HepG2 (cell line): ENCODE measurements at regions not wholly inside any gene's neighbourhood (a gene's known extent, or its start where the extent isn't known, plus 50 kb on each side); places are given as distances from the start of the nearest gene placed in this dataset.

ENCODE experiments used
- ATAC-seq: fragments of 200-7000 bp; cut with Tn5 transposase; 3 replicates; pipeline ENCODE4 v1.9.1; 2020; ENCODE audit warnings: mild to moderate bottlenecking, moderate library complexity
- BruUV-seq: library from RNA; stranded (reverse); fragments of 400-500 nt; replicated peaks from 2 replicates; lab custom pipeline; 2021; lab: Mats Ljungman, UMichigan
- CTCF ChIA-PET: fragments of 300-600 bp; formaldehyde crosslinking; extraction: SDS; loops from one replicate; lab custom pipeline; 2021; ENCODE audit warnings: low total read pairs, inconsistent platforms, low intra/inter-chr PET ratio; lab: Yijun Ruan, JAX
- POLR2A ChIA-PET: fragments of 350-600 bp; sonication (Branson Sonifier 250); formaldehyde crosslinking; loops from one replicate; lab custom pipeline; 2020; ENCODE audit warnings: antibody characterized with exemption, inconsistent platforms; lab: Yijun Ruan, JAX
- DNase-seq: peaks from one replicate; pipeline ENCODE4 v3.0.0-alpha.2; 2015; ENCODE audit warnings: low spot score
- FAIRE-seq: peaks from 3 replicates; lab custom pipeline; 2011; peaks lifted over from hg19 to GRCh38; lab: Jason Lieb, UNC
- H2AFZ ChIP-seq: one replicate; pipeline ENCODE4 v1.6.1; 2011; ENCODE audit warnings: low read length, inconsistent platforms
- H3K27ac ChIP-seq: fragments of 300-600 bp; 3 replicates; pipeline ENCODE4 v1.8.0; 2011; ENCODE audit warnings: mixed run types, mild to moderate bottlenecking, mixed read lengths, low read length, inconsistent platforms; ENCODE audit not compliant: insufficient read depth; ENCODE audit errors: extremely low read length
- H3K27me3 ChIP-seq, 2 experiments: fragments of 200-600 bp in 1 of 2; 2 replicates in 1 of 2; 3 replicates in 1 of 2; pipeline versions ENCODE4 v1.6.0 to v1.8.0; 2011; ENCODE audit warnings: low read length in 2 of 2, mild to moderate bottlenecking in 2 of 2, moderate library complexity in 2 of 2, inconsistent platforms in 1 of 2; ENCODE audit not compliant: insufficient read depth in 2 of 2, control insufficient read depth in 1 of 2
- H3K36me3 ChIP-seq, 2 experiments: fragments of 200-600 bp in 1 of 2; replicated peaks in 1 of 2; 2 replicates in 1 of 2; 3 replicates in 1 of 2; pipeline versions ENCODE4 v1.5.1 to v1.8.0; 2011; ENCODE audit warnings: low read length in 2 of 2, inconsistent platforms in 1 of 2; ENCODE audit not compliant: insufficient read depth in 2 of 2, control insufficient read depth in 1 of 2
- H3K4me1 ChIP-seq: 2 replicates; pipeline ENCODE4 v1.5.1; 2012; ENCODE audit warnings: low read length, inconsistent platforms; ENCODE audit not compliant: insufficient read depth
- H3K4me2 ChIP-seq: 2 replicates; pipeline ENCODE4 v1.6.0; 2011; ENCODE audit warnings: low read depth, low read length, inconsistent platforms
- H3K4me3 ChIP-seq, 3 experiments: fragments of 200-600 bp in 1 of 3; sonication (generic), shearing (Covaris generic) in 1 of 3; replicated peaks in 1 of 3; 2 replicates each; pipeline ENCODE4 v1.5.1; 2011 to 2016; ENCODE audit warnings: low read length in 3 of 3, inconsistent platforms in 2 of 3, low read depth in 2 of 3, mild to moderate bottlenecking in 2 of 3, control low read depth in 1 of 3, mixed read lengths in 1 of 3; ENCODE audit not compliant: insufficient read depth in 1 of 3
- H3K79me2 ChIP-seq: one replicate; pipeline ENCODE4 v1.6.1; 2011; ENCODE audit warnings: low read length, inconsistent platforms; ENCODE audit not compliant: insufficient read depth
- H3K9ac ChIP-seq: 2 replicates; pipeline ENCODE4 v1.6.0; 2011; ENCODE audit warnings: mild to moderate bottlenecking, low read depth, low read length, inconsistent platforms; ENCODE audit not compliant: insufficient read depth
- H3K9me3 ChIP-seq: 2 replicates; pipeline ENCODE4 v1.5.1; 2012; ENCODE audit warnings: mild to moderate bottlenecking, low read length
- H4K20me1 ChIP-seq: 2 replicates; pipeline ENCODE4 v1.6.0; 2011; ENCODE audit warnings: inconsistent platforms, mild to moderate bottlenecking, low read length, moderate library complexity; ENCODE audit not compliant: insufficient read depth
- MTA3 ChIP-seq: sonication (generic); formaldehyde crosslinking; IDR thresholded peaks from 2 replicates; pipeline ENCODE4 v1.4.0; 2020; ENCODE audit warnings: missing genetic modification reagents
- RFX3 ChIP-seq: IDR thresholded peaks from 2 replicates; pipeline ENCODE4 v1.6.1; 2016; ENCODE audit warnings: missing biosample characterization, missing genetic modification reagents
- RORA ChIP-seq: sonication (generic); formaldehyde crosslinking; IDR thresholded peaks from 2 replicates; pipeline ENCODE4 v1.5.0; 2020; ENCODE audit warnings: mild to moderate bottlenecking, missing genetic modification reagents, moderate library complexity
- ZC3H4 ChIP-seq: sonication (generic); formaldehyde crosslinking; IDR thresholded peaks from 2 replicates; pipeline ENCODE4 v1.4.0; 2020; ENCODE audit warnings: missing genetic modification reagents, borderline replicate concordance
- ZMAT3 ChIP-seq: sonication (generic); formaldehyde crosslinking; conservative IDR thresholded peaks from 2 replicates; pipeline ENCODE4 v1.7.0; 2021; ENCODE audit warnings: missing genetic modification reagents
- ZNF160 ChIP-seq: sonication (generic); formaldehyde crosslinking; IDR thresholded peaks from 2 replicates; pipeline ENCODE4 v1.8.0; 2022; ENCODE audit warnings: mild to moderate bottlenecking, inconsistent platforms, missing genetic modification reagents
- ZNF879 ChIP-seq: sonication (generic); formaldehyde crosslinking; IDR thresholded peaks from 2 replicates; pipeline ENCODE4 v1.8.1; 2023; ENCODE audit warnings: missing genetic modification reagents
- WGBS: methylation state at CpG from one replicate; pipeline ENCODE4 v1.1.6; 2017; ENCODE audit warnings: low lambda C conversion rate; 5-methylcytosine and 5-hydroxymethylcytosine counted together
- in situ Hi-C: cut with HindIII; loops from 2 replicates; pipeline ENCODE4 v1.10.0; 2017; ENCODE audit warnings: low pct_unique_long_range_greater_than_20kb; ENCODE audit not compliant: extremely low pct_ligation_motif_present
- intact Hi-C: fragments of 100-400 bp; cut with micrococcal nuclease; formaldehyde crosslinking; loops from one replicate; pipeline ENCODE4 v1.10.0; 2022; ENCODE audit not compliant: unreplicated experiment
- TF ChIP-seq, protein P1 (sequence below): sonication (generic); formaldehyde crosslinking; IDR thresholded peaks from 2 replicates; pipeline ENCODE4 v1.4.0; 2020; ENCODE audit warnings: mild to moderate bottlenecking, missing genetic modification reagents
- TF ChIP-seq, protein P2 (sequence below): sonication (generic); formaldehyde crosslinking; IDR thresholded peaks from 2 replicates; pipeline ENCODE4 v1.4.0; 2020; ENCODE audit warnings: missing genetic modification reagents, borderline replicate concordance
- TF ChIP-seq, protein P3 (sequence below): sonication (generic); formaldehyde crosslinking; IDR thresholded peaks from 2 replicates; pipeline ENCODE4 v1.4.0; 2020; ENCODE audit warnings: missing genetic modification reagents, borderline replicate concordance
- TF ChIP-seq, protein P4 (sequence below): sonication (generic); formaldehyde crosslinking; IDR thresholded peaks from 2 replicates; pipeline ENCODE4 v1.4.0; 2020; ENCODE audit warnings: mild to moderate bottlenecking, missing genetic modification reagents, borderline replicate concordance
- TF ChIP-seq, protein P5 (sequence below): sonication (generic); formaldehyde crosslinking; IDR thresholded peaks from 2 replicates; pipeline ENCODE4 v1.4.0; 2020; ENCODE audit warnings: mild to moderate bottlenecking, missing genetic modification reagents

DNA sequence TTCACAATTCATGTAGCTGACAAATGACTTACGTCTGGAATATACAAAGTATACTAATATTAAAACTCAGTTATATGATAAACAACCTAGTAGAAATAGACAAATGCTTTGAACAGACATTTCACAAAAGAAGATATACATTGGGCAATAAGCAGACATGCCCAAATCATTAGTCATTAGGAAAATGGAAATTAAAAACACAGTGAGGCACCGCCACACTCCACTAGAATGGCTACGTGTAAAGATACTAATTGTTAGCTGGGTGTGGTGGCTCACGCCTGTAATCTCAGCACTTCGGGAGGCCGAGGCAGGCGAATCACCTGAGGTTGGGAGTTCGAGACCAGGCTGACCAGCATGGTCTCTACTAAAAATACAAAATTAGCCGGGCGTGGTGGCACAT, 248.9 kb upstream of the TMEM132C start:
- POLR2A ChIA-PET, result no interaction called here
- Histone ChIP-seq H3K79me2 (no peaks in the 10 kb centered on the region), H2AFZ (no peak overlapping the region), H3K4me2 (no peak overlapping the region), H3K27me3 (no peaks in the 10 kb centered on the region; a peak in 1 of 5 replicates), H3K4me3 (no peak overlapping the region), H4K20me1 (no peaks in the 10 kb centered on the region), H3K4me1 (no peaks in the 10 kb centered on the region), H3K27ac (no peak overlapping the region), H3K36me3 (no peaks in the 10 kb centered on the region), H3K9me3 (no peaks in the 10 kb centered on the region), H3K9ac (no peak overlapping the region)
- 16% methylated on average over 8 of the region's 10 CpGs for whole genome bisulfite sequencing
- TF ChIP-seq ZNF879 (CRISPR knock-in tag), result no peak
- TF ChIP-seq, protein P1, sequence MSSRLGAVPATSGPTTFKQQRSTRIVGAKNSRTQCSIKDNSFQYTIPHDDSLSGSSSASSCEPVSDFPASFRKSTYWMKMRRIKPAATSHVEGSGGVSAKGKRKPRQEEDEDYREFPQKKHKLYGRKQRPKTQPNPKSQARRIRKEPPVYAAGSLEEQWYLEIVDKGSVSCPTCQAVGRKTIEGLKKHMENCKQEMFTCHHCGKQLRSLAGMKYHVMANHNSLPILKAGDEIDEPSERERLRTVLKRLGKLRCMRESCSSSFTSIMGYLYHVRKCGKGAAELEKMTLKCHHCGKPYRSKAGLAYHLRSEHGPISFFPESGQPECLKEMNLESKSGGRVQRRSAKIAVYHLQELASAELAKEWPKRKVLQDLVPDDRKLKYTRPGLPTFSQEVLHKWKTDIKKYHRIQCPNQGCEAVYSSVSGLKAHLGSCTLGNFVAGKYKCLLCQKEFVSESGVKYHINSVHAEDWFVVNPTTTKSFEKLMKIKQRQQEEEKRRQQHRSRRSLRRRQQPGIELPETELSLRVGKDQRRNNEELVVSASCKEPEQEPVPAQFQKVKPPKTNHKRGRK (CRISPR knock-in tag), result no peak
- TF ChIP-seq RORA, result no peak
- TF ChIP-seq, protein P2, sequence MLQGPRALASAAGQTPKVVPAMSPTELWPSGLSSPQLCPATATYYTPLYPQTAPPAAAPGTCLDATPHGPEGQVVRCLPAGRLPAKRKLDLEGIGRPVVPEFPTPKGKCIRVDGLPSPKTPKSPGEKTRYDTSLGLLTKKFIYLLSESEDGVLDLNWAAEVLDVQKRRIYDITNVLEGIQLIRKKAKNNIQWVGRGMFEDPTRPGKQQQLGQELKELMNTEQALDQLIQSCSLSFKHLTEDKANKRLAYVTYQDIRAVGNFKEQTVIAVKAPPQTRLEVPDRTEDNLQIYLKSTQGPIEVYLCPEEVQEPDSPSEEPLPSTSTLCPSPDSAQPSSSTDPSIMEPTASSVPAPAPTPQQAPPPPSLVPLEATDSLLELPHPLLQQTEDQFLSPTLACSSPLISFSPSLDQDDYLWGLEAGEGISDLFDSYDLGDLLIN, result no peak
- no peak for TF ChIP-seq RFX3 (CRISPR knock-in tag)
- TF ChIP-seq, protein P3, sequence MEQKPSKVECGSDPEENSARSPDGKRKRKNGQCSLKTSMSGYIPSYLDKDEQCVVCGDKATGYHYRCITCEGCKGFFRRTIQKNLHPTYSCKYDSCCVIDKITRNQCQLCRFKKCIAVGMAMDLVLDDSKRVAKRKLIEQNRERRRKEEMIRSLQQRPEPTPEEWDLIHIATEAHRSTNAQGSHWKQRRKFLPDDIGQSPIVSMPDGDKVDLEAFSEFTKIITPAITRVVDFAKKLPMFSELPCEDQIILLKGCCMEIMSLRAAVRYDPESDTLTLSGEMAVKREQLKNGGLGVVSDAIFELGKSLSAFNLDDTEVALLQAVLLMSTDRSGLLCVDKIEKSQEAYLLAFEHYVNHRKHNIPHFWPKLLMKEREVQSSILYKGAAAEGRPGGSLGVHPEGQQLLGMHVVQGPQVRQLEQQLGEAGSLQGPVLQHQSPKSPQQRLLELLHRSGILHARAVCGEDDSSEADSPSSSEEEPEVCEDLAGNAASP, result no peak
- TF ChIP-seq ZMAT3, result no peak
- TF ChIP-seq ZNF160 (CRISPR knock-in tag), result no peak
- no peak for TF ChIP-seq ZC3H4 (CRISPR knock-in tag)
- no peak for TF ChIP-seq MTA3
- TF ChIP-seq, protein P4, sequence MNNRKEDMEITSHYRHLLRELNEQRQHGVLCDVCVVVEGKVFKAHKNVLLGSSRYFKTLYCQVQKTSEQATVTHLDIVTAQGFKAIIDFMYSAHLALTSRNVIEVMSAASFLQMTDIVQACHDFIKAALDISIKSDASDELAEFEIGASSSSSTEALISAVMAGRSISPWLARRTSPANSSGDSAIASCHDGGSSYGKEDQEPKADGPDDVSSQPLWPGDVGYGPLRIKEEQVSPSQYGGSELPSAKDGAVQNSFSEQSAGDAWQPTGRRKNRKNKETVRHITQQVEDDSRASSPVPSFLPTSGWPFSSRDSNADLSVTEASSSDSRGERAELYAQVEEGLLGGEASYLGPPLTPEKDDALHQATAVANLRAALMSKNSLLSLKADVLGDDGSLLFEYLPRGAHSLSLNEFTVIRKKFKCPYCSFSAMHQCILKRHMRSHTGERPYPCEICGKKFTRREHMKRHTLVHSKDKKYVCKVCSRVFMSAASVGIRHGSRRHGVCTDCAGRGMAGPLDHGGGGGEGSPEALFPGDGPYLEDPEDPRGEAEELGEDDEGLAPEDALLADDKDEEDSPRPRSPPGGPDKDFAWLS (CRISPR knock-in tag), result no peak
- TF ChIP-seq, protein P5, sequence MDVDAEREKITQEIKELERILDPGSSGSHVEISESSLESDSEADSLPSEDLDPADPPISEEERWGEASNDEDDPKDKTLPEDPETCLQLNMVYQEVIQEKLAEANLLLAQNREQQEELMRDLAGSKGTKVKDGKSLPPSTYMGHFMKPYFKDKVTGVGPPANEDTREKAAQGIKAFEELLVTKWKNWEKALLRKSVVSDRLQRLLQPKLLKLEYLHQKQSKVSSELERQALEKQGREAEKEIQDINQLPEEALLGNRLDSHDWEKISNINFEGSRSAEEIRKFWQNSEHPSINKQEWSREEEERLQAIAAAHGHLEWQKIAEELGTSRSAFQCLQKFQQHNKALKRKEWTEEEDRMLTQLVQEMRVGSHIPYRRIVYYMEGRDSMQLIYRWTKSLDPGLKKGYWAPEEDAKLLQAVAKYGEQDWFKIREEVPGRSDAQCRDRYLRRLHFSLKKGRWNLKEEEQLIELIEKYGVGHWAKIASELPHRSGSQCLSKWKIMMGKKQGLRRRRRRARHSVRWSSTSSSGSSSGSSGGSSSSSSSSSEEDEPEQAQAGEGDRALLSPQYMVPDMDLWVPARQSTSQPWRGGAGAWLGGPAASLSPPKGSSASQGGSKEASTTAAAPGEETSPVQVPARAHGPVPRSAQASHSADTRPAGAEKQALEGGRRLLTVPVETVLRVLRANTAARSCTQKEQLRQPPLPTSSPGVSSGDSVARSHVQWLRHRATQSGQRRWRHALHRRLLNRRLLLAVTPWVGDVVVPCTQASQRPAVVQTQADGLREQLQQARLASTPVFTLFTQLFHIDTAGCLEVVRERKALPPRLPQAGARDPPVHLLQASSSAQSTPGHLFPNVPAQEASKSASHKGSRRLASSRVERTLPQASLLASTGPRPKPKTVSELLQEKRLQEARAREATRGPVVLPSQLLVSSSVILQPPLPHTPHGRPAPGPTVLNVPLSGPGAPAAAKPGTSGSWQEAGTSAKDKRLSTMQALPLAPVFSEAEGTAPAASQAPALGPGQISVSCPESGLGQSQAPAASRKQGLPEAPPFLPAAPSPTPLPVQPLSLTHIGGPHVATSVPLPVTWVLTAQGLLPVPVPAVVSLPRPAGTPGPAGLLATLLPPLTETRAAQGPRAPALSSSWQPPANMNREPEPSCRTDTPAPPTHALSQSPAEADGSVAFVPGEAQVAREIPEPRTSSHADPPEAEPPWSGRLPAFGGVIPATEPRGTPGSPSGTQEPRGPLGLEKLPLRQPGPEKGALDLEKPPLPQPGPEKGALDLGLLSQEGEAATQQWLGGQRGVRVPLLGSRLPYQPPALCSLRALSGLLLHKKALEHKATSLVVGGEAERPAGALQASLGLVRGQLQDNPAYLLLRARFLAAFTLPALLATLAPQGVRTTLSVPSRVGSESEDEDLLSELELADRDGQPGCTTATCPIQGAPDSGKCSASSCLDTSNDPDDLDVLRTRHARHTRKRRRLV (CRISPR knock-in tag), result no peak
- BruUV-seq, result no TSS peak
- CTCF ChIA-PET, result no interaction called here
- no peak for ATAC-seq
- in situ Hi-C loops (no loop called here), intact Hi-C loops (no loop called here)
- no peak for DNase-seq
- FAIRE-seq, result no peak
